Peyer's patch (tissue), 4 donors: ENCODE measurements at regions not wholly inside any gene's neighbourhood (a gene's known extent, or its start where the extent isn't known, plus 50 kb on each side); places are given as distances from the start of the nearest gene placed in this dataset.

Experiments
- POLR2A ChIP-seq, 2 donors: fragments of 450-650 bp; IDR thresholded peaks; one replicate each; pipeline ENCODE4 v1.5.1; 2017; ENCODE audit warnings: antibody characterized with exemption in 2 of 2, mild to moderate bottlenecking in 2 of 2, moderate library complexity in 2 of 2
- TF ChIP-seq, protein P1 (sequence below), 6 experiments: fragments of 450-650 bp in 4 of 6; fragments of 200-600 bp in 2 of 6; sonication (generic) in 1 of 6; IDR thresholded peaks; one replicate each; pipeline ENCODE4 v1.5.1; 2017 to 2019; ENCODE audit warnings: antibody characterized with exemption in 6 of 6, mild to moderate bottlenecking in 3 of 6, moderate library complexity in 1 of 6

DNA sequence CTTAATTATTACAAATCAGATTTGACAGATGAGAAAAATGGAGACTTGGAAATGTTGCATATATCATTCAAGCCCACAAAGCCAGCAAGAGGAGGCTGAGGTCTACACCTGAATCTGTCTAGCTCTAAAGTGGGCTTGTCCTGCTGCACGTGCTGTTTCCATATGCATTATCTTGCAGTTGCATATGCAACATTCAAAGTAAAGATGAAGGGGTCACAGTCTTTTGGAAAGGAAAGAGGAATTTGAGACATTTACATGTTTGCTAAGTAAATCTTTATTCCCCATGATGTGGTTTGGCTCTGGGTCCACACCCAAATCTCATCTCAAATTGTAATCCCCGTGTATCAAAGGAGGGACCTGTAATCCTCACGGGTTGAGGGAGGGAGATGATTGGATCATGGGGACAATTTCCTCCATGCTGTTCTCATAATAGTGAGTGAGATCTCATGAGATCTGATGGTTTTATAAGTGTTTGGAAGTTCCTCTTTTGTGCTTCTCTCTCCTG is 98.3 kb downstream of the BACH1 start:
- no peak for TF ChIP-seq POLR2A (IDR thresholded peaks at IDR 0.05)
- TF ChIP-seq, protein P1, sequence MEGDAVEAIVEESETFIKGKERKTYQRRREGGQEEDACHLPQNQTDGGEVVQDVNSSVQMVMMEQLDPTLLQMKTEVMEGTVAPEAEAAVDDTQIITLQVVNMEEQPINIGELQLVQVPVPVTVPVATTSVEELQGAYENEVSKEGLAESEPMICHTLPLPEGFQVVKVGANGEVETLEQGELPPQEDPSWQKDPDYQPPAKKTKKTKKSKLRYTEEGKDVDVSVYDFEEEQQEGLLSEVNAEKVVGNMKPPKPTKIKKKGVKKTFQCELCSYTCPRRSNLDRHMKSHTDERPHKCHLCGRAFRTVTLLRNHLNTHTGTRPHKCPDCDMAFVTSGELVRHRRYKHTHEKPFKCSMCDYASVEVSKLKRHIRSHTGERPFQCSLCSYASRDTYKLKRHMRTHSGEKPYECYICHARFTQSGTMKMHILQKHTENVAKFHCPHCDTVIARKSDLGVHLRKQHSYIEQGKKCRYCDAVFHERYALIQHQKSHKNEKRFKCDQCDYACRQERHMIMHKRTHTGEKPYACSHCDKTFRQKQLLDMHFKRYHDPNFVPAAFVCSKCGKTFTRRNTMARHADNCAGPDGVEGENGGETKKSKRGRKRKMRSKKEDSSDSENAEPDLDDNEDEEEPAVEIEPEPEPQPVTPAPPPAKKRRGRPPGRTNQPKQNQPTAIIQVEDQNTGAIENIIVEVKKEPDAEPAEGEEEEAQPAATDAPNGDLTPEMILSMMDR (IDR thresholded peaks at IDR 0.05), result no peak
